OCI-LY1 (cell line): ENCODE measurements at regions not wholly inside any gene's neighbourhood (a gene's known extent, or its start where the extent isn't known, plus 50 kb on each side); places are given as distances from the start of the nearest gene placed in this dataset.

Experiments
- H2AFZ ChIP-seq: fragments of 200-600 bp; sonication (generic), shearing (Covaris generic); 2 replicates; pipeline ENCODE4 v1.6.0; 2014; ENCODE audit warnings: antibody characterized with exemption, mild to moderate bottlenecking, low read length
- H3F3A ChIP-seq: fragments of 200-600 bp; sonication (generic), shearing (Covaris generic); 2 replicates; pipeline ENCODE4 v1.6.0; 2014; ENCODE audit warnings: mild to moderate bottlenecking, antibody characterized with exemption, low read length, moderate library complexity; ENCODE audit not compliant: insufficient read depth
- H3K27ac ChIP-seq: fragments of 200-600 bp; sonication (generic); 2 replicates; pipeline ENCODE4 v1.5.1; 2014; ENCODE audit warnings: low read length, mixed run types, mild to moderate bottlenecking, low read depth; ENCODE audit not compliant: poor library complexity, severe bottlenecking
- H3K27me3 ChIP-seq: fragments of 200-600 bp; sonication (generic); 2 replicates; pipeline ENCODE4 v1.6.0; 2014; ENCODE audit warnings: antibody characterized with exemption, mild to moderate bottlenecking, low read length, moderate library complexity; ENCODE audit not compliant: insufficient read depth
- H3K36me3 ChIP-seq: fragments of 200-600 bp; sonication (generic); 2 replicates; pipeline ENCODE4 v1.6.1; 2014; ENCODE audit warnings: mild to moderate bottlenecking, antibody characterized with exemption, low read length, moderate library complexity, mixed read lengths; ENCODE audit not compliant: insufficient read depth
- H3K4me1 ChIP-seq: fragments of 200-600 bp; sonication (generic); 2 replicates; pipeline ENCODE4 v1.5.1; 2014; ENCODE audit warnings: mild to moderate bottlenecking, low read length, moderate library complexity; ENCODE audit not compliant: insufficient read depth, severe bottlenecking
- H3K4me2 ChIP-seq: fragments of 200-600 bp; sonication (generic), shearing (Covaris generic); 2 replicates; pipeline ENCODE4 v1.6.1; 2014; ENCODE audit warnings: low read length
- H3K4me3 ChIP-seq: fragments of 200-600 bp; sonication (generic); 2 replicates; pipeline ENCODE4 v1.5.1; 2014; ENCODE audit warnings: low read length, low read depth, mild to moderate bottlenecking, mixed read lengths; ENCODE audit not compliant: poor library complexity, severe bottlenecking
- H3K79me2 ChIP-seq: fragments of 200-600 bp; shearing (Covaris generic); 2 replicates; pipeline ENCODE4 v1.6.1; 2016; ENCODE audit warnings: mixed run types, low read length, mixed read lengths; ENCODE audit not compliant: insufficient read depth
- H3K9ac ChIP-seq: fragments of 200-600 bp; sonication (generic), shearing (Covaris generic); 2 replicates; pipeline ENCODE4 v1.6.1; 2014; ENCODE audit warnings: mild to moderate bottlenecking, low read length, mixed read lengths
- H3K9me2 ChIP-seq: fragments of 200-600 bp; sonication (generic), shearing (Covaris generic); 2 replicates; pipeline ENCODE4 v1.6.1; 2014; ENCODE audit warnings: low read depth, mild to moderate bottlenecking, low read length, mixed read lengths
- H3K9me3 ChIP-seq: fragments of 200-600 bp; shearing (Covaris generic); 2 replicates; pipeline ENCODE4 v1.6.1; 2014; ENCODE audit warnings: low read length, mixed read lengths
- H4K20me1 ChIP-seq: fragments of 200-600 bp; sonication (generic), shearing (Covaris generic); 2 replicates; pipeline ENCODE4 v1.6.0; 2016; ENCODE audit warnings: mild to moderate bottlenecking, low read length; ENCODE audit not compliant: insufficient read depth
- EZH2 ChIP-seq: fragments of 200-600 bp; sonication (generic), shearing (Covaris generic); IDR thresholded peaks from 2 replicates; pipeline ENCODE4 v1.8.0; 2017; ENCODE audit warnings: borderline replicate concordance, mixed run types, mild to moderate bottlenecking, antibody characterized with exemption, low read length, moderate library complexity, mixed read lengths
- TF ChIP-seq, protein P1 (sequence below): fragments of 200-600 bp; sonication (generic), shearing (Covaris generic); IDR thresholded peaks from 2 replicates; pipeline ENCODE4 v1.5.1; 2017; ENCODE audit warnings: mild to moderate bottlenecking, antibody characterized with exemption, low read length, moderate library complexity, mixed read lengths

DNA sequence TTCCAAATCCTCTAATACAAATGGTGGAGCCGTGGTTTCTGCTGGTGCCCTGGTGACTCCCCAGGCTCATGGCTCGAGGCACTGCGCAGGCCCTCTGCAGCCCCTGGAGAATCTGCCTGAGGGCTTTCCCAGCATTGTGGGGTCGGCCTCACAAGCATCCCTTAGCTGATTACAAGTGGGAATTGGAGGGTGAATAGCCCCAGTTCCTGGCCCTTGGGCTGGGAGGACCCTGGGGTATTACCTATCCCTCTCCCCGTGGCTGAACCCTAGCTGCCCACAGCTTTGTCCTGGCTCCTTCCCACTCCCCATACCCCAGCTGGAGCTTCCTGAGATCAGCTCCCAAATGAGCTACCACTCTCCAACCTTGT, 212.2 kb upstream of the CST7 start:
- no peaks in the 10 kb centered on the region for H3K4me1 ChIP-seq
- H3K27ac ChIP-seq, result no peak overlapping the region
- no peaks in the 10 kb centered on the region for H3K9me2 ChIP-seq
- H3K36me3 ChIP-seq, result no peaks in the 10 kb centered on the region
- no peaks in the 10 kb centered on the region for H4K20me1 ChIP-seq
- no peaks in the 10 kb centered on the region for H3K79me2 ChIP-seq
- no peak overlapping the region for H2AFZ ChIP-seq
- H3K9ac ChIP-seq, result no peak overlapping the region
- no peaks in the 10 kb centered on the region for H3K9me3 ChIP-seq
- TF ChIP-seq EZH2, result no peak
- TF ChIP-seq, protein P1, sequence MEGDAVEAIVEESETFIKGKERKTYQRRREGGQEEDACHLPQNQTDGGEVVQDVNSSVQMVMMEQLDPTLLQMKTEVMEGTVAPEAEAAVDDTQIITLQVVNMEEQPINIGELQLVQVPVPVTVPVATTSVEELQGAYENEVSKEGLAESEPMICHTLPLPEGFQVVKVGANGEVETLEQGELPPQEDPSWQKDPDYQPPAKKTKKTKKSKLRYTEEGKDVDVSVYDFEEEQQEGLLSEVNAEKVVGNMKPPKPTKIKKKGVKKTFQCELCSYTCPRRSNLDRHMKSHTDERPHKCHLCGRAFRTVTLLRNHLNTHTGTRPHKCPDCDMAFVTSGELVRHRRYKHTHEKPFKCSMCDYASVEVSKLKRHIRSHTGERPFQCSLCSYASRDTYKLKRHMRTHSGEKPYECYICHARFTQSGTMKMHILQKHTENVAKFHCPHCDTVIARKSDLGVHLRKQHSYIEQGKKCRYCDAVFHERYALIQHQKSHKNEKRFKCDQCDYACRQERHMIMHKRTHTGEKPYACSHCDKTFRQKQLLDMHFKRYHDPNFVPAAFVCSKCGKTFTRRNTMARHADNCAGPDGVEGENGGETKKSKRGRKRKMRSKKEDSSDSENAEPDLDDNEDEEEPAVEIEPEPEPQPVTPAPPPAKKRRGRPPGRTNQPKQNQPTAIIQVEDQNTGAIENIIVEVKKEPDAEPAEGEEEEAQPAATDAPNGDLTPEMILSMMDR, result no peak
- H3K4me2 ChIP-seq, result no peak overlapping the region
- H3F3A ChIP-seq, result no peaks in the 10 kb centered on the region
- H3K27me3 ChIP-seq, result no peaks in the 10 kb centered on the region
- H3K4me3 ChIP-seq, result no peak overlapping the region

DNA sequence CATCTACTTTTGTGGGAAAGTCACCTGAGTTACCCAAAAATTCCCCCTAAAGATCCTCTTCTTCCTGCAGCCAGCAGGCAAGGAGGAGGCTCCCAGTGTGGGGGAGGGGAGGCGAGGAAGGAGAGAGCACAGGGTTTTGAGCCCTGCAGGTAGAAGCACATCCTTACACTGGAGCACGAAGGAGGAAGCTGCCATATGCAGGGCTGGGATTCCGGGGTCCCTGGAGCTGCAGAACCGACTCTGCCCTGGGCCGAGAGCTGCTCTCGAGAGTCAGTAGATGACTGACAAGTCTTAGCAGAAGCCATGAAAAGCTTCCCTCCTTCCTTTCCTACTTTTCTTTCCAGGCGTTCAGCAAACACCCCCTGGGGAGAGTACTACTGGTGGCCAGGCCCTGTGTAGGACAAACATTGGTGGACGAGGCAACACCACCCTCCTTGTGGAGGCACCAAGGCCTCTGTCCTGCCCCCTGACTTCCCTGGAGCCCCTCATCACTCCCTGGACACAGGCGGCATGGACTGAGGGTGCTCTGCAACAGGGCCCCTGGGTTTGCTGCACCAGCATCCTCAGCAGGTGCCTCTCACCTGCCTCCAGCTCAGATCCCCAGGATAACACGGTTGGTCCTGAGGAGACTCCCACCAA, 211.7 kb upstream of the CST7 start:
- Histone ChIP-seq H3K27me3 (0 out of 2 replicates have a peak, but pooled peaks cover 3% of the 10 kb centered on the region), H3K27ac (no peak overlapping the region), H3K4me3 (no peak overlapping the region), H3K4me1 (no peaks in the 10 kb centered on the region), H3K36me3 (no peaks in the 10 kb centered on the region), H3K79me2 (no peaks in the 10 kb centered on the region), H3K9me2 (no peaks in the 10 kb centered on the region), H3K9ac (no peak overlapping the region), H4K20me1 (no peaks in the 10 kb centered on the region), H3F3A (no peaks in the 10 kb centered on the region), H3K4me2 (no peak overlapping the region), H2AFZ (no peak overlapping the region), H3K9me3 (no peaks in the 10 kb centered on the region)
- TF ChIP-seq EZH2, result no peak
- TF ChIP-seq, protein P1, result no peak

DNA sequence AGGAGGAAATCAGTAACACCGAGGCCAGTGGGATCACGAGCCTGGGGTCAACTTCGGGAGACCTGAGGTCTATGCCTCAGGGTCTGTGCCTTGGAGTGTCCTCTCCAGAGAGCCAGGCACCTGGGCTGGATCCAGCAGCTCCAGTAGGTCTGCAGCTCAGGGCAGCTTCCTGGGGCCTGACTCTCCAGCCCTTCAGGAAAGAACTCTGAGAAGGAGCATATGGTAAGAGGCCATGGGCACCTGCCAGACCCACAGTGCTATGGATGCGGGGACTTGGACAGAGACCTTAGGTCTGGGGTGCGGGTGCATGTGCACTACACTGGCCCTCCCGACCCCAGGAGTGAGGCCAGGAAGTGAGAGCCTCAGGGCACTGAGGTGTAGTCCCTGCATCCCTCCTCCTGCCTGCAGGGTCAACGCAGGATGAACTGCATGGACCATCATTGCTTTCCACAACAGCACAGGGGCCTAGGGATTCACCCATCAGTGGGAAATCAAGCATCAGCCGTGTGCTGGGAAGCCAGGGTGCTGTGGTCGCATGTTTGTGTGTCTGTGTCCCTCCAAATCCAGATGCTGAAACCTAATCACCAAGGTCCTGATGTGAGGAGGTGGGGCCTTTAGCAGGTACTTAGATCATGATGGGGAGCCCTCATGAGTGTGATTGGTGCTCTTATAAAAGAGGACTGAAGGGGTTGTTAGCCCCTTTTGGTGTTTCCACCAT, 210.9 kb upstream of the CST7 start:
- no peaks in the 10 kb centered on the region for H4K20me1 ChIP-seq
- TF ChIP-seq, protein P1, result no peak
- TF ChIP-seq EZH2, result no peak
- no peaks in the 10 kb centered on the region for H3K79me2 ChIP-seq
- H3K9ac ChIP-seq, result no peak overlapping the region
- no peak overlapping the region for H3K4me2 ChIP-seq
- H2AFZ ChIP-seq, result no peak overlapping the region
- no peaks in the 10 kb centered on the region for H3F3A ChIP-seq
- no peaks in the 10 kb centered on the region for H3K4me1 ChIP-seq
- no peak overlapping the region for H3K4me3 ChIP-seq
- H3K27ac ChIP-seq, result no peak overlapping the region
- no peaks in the 10 kb centered on the region for H3K9me2 ChIP-seq
- no peaks in the 10 kb centered on the region for H3K36me3 ChIP-seq
- no peaks in the 10 kb centered on the region for H3K9me3 ChIP-seq
- H3K27me3 ChIP-seq, result 0 out of 2 replicates have a peak, but pooled peaks cover 6% of the 10 kb centered on the region
